Lower leg skin (tissue), 4 donors: ENCODE measurements at regions not wholly inside any gene's neighbourhood (a gene's known extent, or its start where the extent isn't known, plus 50 kb on each side); places are given as distances from the start of the nearest gene placed in this dataset.

Experiments used
- DNase-seq, 2 donors: peaks; one replicate each; pipeline ENCODE4 v3.0.0-alpha.2; 2019; ENCODE audit warnings: low spot score in 2 of 2
- H3K4me3 ChIP-seq: fragments of 200-600 bp; sonication (generic); 2 replicates; pipeline ENCODE4 v1.5.1; 2017; ENCODE audit warnings: mild to moderate bottlenecking, low read depth; ENCODE audit not compliant: poor library complexity, severe bottlenecking
- POLR2A ChIP-seq, 2 donors: fragments of 450-650 bp; IDR thresholded peaks; one replicate each; pipeline ENCODE4 v1.6.1; 2016 to 2017; ENCODE audit warnings: antibody characterized with exemption in 2 of 2, mild to moderate bottlenecking in 1 of 2, moderate library complexity in 1 of 2
- WGBS, 2 donors: methylation state at CpG; one replicate each; pipeline ENCODE4 v1.1.5; 2018; 5-methylcytosine and 5-hydroxymethylcytosine counted together
- intact Hi-C: fragments of 100-400 bp; cut with DNase I; formaldehyde crosslinking; loops from one replicate; pipeline ENCODE4 v1.15.0; 2023; ENCODE audit warnings: low total_unique reads
- TF ChIP-seq, protein P1 (sequence below), 3 donors: fragments of 450-650 bp; IDR thresholded peaks; one replicate each; pipeline ENCODE4 v1.5.1; 2016; ENCODE audit warnings: antibody characterized with exemption in 3 of 3, mild to moderate bottlenecking in 3 of 3, moderate library complexity in 2 of 3

DNA sequence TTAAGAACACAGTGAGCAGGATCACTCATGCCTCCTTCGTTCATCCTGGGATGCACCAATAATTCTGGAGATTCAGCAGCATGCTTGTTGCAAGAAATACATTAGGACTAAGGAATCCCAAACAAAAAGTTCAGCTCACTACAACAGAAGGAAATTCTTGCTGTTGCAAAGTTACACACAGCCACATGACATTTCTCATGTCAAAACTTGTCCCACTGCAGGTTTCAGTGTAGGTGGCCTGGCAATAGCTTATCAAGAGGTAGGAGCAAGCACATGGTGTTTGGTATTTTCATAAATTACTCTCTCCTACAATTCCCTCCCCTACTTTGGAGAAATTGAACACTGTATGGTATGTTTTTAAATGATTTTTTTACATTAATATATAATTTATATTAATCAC lies 399.6 kb upstream of the EPHA3 start:
- H3K4me3 ChIP-seq, result no peak overlapping the region
- DNase-seq, result no peak
- intact Hi-C loops, result no loop called here
- WGBS, 2 donors, result 35 to 68% methylated on average over 1 of the region's 1 CpG
- TF ChIP-seq, protein P1, sequence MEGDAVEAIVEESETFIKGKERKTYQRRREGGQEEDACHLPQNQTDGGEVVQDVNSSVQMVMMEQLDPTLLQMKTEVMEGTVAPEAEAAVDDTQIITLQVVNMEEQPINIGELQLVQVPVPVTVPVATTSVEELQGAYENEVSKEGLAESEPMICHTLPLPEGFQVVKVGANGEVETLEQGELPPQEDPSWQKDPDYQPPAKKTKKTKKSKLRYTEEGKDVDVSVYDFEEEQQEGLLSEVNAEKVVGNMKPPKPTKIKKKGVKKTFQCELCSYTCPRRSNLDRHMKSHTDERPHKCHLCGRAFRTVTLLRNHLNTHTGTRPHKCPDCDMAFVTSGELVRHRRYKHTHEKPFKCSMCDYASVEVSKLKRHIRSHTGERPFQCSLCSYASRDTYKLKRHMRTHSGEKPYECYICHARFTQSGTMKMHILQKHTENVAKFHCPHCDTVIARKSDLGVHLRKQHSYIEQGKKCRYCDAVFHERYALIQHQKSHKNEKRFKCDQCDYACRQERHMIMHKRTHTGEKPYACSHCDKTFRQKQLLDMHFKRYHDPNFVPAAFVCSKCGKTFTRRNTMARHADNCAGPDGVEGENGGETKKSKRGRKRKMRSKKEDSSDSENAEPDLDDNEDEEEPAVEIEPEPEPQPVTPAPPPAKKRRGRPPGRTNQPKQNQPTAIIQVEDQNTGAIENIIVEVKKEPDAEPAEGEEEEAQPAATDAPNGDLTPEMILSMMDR (IDR thresholded peaks at IDR 0.05), result no peak
- no peak for TF ChIP-seq POLR2A (IDR thresholded peaks at IDR 0.05)

DNA sequence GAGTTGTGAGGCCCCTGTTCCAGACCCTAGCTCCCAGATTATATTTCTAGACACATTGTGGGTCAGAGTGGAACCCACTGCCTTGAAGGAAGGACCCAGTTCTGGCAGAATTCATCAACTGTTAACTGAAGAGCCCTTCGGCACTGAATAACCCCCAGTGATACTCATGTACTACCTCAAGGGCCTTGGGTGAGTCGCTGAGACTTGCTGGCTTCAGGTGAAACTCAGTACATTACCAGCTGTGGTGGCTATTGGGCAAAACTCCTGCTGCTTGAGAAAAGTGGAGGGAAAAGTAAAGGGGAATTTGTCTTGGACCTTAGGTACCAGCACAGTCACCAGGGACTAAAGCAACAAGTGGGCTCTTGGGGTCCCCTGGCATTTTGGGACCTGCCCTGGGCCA lies 394.9 kb upstream of the EPHA3 start:
- H3K4me3 ChIP-seq, result no peak overlapping the region
- peak in 1 of 2 donors; percentile 59 for DNase-seq
- TF ChIP-seq POLR2A (IDR thresholded peaks at IDR 0.05), result no peak
- TF ChIP-seq, protein P1 (IDR thresholded peaks at IDR 0.05), result no peak
- 87 to 100% methylated on average over 2 of the region's 2 CpGs for WGBS, 2 donors
- intact Hi-C loops, result no loop called here

DNA sequence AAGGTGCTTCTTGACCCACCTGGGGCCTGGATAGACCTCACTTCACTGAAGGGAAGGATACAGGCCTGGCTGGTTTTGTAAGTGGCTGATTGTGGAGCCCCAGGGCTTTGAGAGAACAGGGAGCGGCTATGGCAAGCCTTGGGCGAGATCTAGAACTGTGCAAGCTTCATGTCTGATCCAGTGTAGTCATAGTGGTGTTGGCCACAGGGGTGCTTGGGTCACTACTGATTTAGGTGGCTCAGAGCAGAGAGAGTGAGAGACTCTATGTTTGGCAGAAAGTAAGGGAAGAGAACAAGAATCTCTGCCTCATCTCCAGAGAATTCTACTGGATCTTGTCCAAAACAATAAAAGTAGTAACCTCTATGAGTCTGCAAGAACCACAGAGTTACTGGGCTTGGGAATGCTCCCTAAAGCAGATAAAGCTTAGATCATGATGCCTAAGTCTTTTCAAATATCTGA lies 394.2 kb upstream of the EPHA3 start:
- intact Hi-C loops, result no loop called here
- DNase-seq, result peak in 1 of 2 donors; percentile 50
- H3K4me3 ChIP-seq, result no peak overlapping the region
- no peak for TF ChIP-seq POLR2A (IDR thresholded peaks at IDR 0.05)
- TF ChIP-seq, protein P1 (IDR thresholded peaks at IDR 0.05), result no peak
- WGBS, 2 donors, result 78 to 97% methylated on average over 2 of the region's 2 CpGs

DNA sequence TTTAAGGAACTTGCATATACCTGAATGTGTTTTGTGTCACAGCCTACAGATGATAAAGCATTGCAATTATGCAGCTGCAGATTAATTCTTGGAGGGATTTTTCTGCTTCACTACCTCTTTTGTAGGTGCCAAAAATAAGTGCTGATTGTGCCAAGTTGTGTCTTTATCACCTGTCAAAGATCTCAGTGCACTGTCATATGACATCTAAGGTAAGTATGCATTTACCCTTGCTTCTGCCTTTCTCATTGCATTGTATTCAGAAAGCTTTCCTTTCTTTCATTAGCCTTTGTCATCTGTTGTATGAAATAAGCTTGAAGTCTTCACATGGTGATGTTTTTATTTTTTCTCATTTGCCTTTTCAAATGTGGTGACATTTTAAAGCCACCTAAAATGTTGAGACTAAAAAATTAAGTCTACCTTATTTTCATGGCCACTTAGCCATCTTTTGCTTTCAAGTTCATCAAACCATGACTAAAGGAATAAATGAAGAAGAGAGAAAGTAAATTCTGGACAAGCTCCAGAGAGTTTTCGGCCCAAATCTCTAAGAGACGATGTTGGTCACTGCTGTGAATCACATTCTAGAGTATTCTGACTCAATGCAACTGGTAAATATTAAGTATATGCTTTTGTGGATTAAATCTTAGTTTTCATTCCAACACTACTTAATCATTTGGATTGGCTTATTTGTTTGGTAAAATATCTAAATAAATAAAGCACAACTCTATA lies 381.8 kb upstream of the EPHA3 start:
- intact Hi-C loops, result no loop called here
- DNase-seq, result no peak
- TF ChIP-seq POLR2A (IDR thresholded peaks at IDR 0.05), result no peak
- TF ChIP-seq, protein P1 (IDR thresholded peaks at IDR 0.05), result no peak

DNA sequence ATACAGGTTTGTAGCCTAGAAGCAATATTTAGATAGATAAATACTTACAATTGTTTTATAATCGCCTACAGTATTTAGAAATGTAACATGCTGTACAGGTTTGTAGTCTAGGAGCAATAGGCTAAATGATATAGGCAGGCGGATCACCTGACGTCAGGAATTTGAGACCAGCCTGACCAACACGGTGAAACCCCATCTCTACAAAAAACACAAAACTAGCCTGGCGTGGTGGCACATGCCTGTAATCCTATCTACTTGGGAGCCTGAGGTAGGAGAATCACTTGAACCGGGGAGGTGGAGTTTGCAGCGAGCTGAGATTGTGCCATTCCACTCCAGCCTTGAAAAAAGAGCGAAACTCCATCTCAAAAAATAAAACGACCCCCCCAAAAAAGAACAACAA lies 375.2 kb upstream of the EPHA3 start:
- 78 to 82% methylated on average over 9 of the region's 9 CpGs for WGBS, 2 donors
- intact Hi-C loops, result no loop called here
- DNase-seq, result no peak
- TF ChIP-seq, protein P1 (IDR thresholded peaks at IDR 0.05), result no peak
- TF ChIP-seq POLR2A (IDR thresholded peaks at IDR 0.05), result no peak
- no peak overlapping the region for H3K4me3 ChIP-seq

More for the DNA sequence above, 381.8 kb upstream of the EPHA3 start:
- 76 to 78% methylated on average over 2 of the region's 2 CpGs for WGBS, 2 donors
- H3K4me3 ChIP-seq, result no peak overlapping the region

DNA sequence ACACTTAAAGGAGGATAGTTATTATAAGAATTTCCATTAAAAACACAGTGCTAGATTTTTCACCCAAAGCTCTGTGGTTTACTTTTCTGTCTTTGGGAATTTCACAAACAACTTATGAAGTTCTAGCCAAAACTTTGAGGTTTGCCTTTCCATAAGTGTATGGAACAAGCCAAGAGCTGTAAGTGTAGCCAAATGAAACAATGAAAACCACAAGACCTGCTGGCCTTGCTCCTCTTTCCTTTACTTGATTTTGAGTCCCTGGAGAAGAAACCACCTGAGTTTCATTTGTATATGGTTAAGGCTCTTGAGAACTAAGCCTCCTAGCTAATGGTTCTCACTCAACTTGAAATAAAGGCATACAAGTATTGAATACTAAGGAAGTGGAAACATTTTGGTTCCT lies 365.3 kb upstream of the EPHA3 start:
- no peak overlapping the region for H3K4me3 ChIP-seq
- intact Hi-C loops, result no loop called here
- TF ChIP-seq, protein P1 (IDR thresholded peaks at IDR 0.05), result no peak
- TF ChIP-seq POLR2A (IDR thresholded peaks at IDR 0.05), result no peak
- DNase-seq, result no peak
